ENCODE measurements at regions not wholly inside any gene's neighbourhood (a gene's known extent, or its start where the extent isn't known, plus 50 kb on each side); places are given as distances from the start of the nearest gene placed in this dataset.

GRCh38 chr3:6099458-6100075 lies 761.3 kb upstream of the GRM7 start:
- DNase-seq (ENCODE audit: low read depth): no peak

GRCh38 chr3:6105187-6105586 lies 755.7 kb upstream of the GRM7 start:
- DNase-seq (ENCODE audit: low read depth): no peak

- DNase-seq (ENCODE audit: low read depth): no peak
Observed at GRCh38 chr3:6108957-6109356, 752.0 kb upstream of the GRM7 start.

GRCh38 chr3:6110451-6110850 lies 750.5 kb upstream of the GRM7 start:
- DNase-seq (ENCODE audit: low read depth): no peak

GRCh38 chr3:6112546-6112945 lies 748.4 kb upstream of the GRM7 start:
- no peak for DNase-seq (ENCODE audit: low read depth)

GRCh38 chr3:6113338-6113737 lies 747.6 kb upstream of the GRM7 start:
- DNase-seq (ENCODE audit: low read depth): no peak

- no peak for DNase-seq (ENCODE audit: low read depth)
Observed at GRCh38 chr3:6119367-6119766, 741.5 kb upstream of the GRM7 start.

GRCh38 chr3:6120786-6121185 lies 740.1 kb upstream of the GRM7 start:
- no peak for DNase-seq (ENCODE audit: low read depth)

GRCh38 chr3:6124875-6125274 lies 736.0 kb upstream of the GRM7 start:
- DNase-seq (ENCODE audit: low read depth): no peak

- no peak for DNase-seq (ENCODE audit: low read depth)
Observed at GRCh38 chr3:6125520-6125919, 735.4 kb upstream of the GRM7 start.

- DNase-seq (ENCODE audit: low read depth): no peak
Observed at GRCh38 chr3:6132684-6133432, 728.1 kb upstream of the GRM7 start.

GRCh38 chr3:6142707-6143106 lies 718.2 kb upstream of the GRM7 start:
- no peak for DNase-seq (ENCODE audit: low read depth)

- DNase-seq (ENCODE audit: low read depth): no peak
Observed at GRCh38 chr3:6147883-6148282, 713.0 kb upstream of the GRM7 start.

GRCh38 chr3:6155650-6156338 lies 705.1 kb upstream of the GRM7 start:
- no peak for DNase-seq (ENCODE audit: low read depth)

- no peak for DNase-seq (ENCODE audit: low read depth)
Observed at GRCh38 chr3:6165951-6166350, 695.0 kb upstream of the GRM7 start.

GRCh38 chr3:6168256-6168655 lies 692.7 kb upstream of the GRM7 start:
- no peak for DNase-seq (ENCODE audit: low read depth)

GRCh38 chr3:6172871-6173642 lies 687.9 kb upstream of the GRM7 start:
- DNase-seq (ENCODE audit: low read depth): no peak

GRCh38 chr3:6177417-6177816 lies 683.5 kb upstream of the GRM7 start:
- no peak for DNase-seq (ENCODE audit: low read depth)

GRCh38 chr3:6179761-6180160 lies 681.2 kb upstream of the GRM7 start:
- no peak for DNase-seq (ENCODE audit: low read depth)

GRCh38 chr3:6180171-6180570 lies 680.7 kb upstream of the GRM7 start:
- DNase-seq (ENCODE audit: low read depth): no peak

GRCh38 chr3:6182476-6182875 lies 678.4 kb upstream of the GRM7 start:
- no peak for DNase-seq (ENCODE audit: low read depth)

GRCh38 chr3:6182909-6183308 lies 678.0 kb upstream of the GRM7 start:
- DNase-seq (ENCODE audit: low read depth): no peak

GRCh38 chr3:6189384-6189783 lies 671.5 kb upstream of the GRM7 start:
- no peak for DNase-seq (ENCODE audit: low read depth)

Data from EH (cell line).